ENCODE measurements at regions not wholly inside any gene's neighbourhood (a gene's known extent, or its start where the extent isn't known, plus 50 kb on each side); places are given as distances from the start of the nearest gene placed in this dataset.

DNA sequence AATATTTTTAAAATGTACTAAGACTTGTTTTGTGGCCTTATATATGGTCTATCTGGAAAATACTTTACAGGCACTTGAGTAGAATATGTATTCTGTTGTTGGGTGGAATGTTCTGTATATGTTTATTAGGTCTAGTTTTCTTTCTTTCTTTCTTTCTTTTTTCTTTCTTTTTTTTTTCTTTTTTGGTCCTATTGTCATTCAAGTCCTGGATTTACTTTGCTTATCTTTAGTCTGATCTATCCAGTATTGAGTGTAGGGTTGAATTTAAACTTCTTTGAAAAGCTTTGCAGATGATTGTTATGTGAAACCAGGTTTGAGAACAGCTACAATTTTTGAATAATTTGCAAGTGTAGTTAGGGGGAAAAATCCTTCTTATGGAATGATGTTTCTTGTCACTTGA lies 67.1 kb upstream of the GRIK2 start:
- Mint-ChIP-seq H3K4me1 (no peaks in the 10 kb centered on the region), H3K36me3 (ENCODE audit: low read depth) (no peaks in the 10 kb centered on the region), H3K27ac (no peak overlapping the region), H3K4me3 (no peak overlapping the region), H3K27me3 (no peaks in the 10 kb centered on the region)
- ATAC-seq (no peak), DNase-seq (no peak)
- H3K9me3 ChIP-seq (ENCODE audit: control insufficient read depth, low read length, poor library complexity, severe bottlenecking): no peaks in the 10 kb centered on the region

DNA sequence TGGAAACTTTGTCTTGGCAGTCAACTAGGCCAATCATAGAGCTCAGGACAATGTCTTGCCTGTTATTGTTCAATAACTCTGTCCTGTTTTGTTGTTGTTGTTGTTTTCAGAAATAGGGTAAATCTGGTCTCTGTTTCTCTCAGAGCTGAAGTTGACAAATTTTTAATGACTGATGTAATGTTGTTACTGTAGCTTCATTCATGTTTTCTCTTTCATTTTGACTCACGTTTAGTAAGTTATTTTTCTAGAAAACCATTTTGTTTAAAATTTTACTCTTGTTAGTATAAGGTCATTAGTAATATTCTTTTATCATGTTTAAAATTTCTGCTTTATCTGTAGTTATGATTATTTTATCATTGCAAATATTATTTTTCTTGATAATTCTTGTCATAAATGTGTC lies 51.6 kb upstream of the GRIK2 start:
- H3K36me3 Mint-ChIP-seq (ENCODE audit: low read depth): no peaks in the 10 kb centered on the region
- no peaks in the 10 kb centered on the region for H3K4me1 Mint-ChIP-seq
- no peaks in the 10 kb centered on the region for H3K9me3 ChIP-seq (ENCODE audit: control insufficient read depth, low read length, poor library complexity, severe bottlenecking)
- ATAC-seq: no peak
- H3K27me3 Mint-ChIP-seq: no peaks in the 10 kb centered on the region
- H3K4me3 Mint-ChIP-seq: no peak overlapping the region
- no peak for DNase-seq
- H3K27ac Mint-ChIP-seq: no peak overlapping the region
